IMR-90 (cell line): ENCODE measurements at regions not wholly inside any gene's neighbourhood (a gene's known extent, or its start where the extent isn't known, plus 50 kb on each side); places are given as distances from the start of the nearest gene placed in this dataset.

Experiments
- ATAC-seq: fragments of 200-7000 bp; cut with Tn5 transposase; 2 replicates; pipeline ENCODE4 v1.9.1; 2020; ENCODE audit warnings: low read depth, mild to moderate bottlenecking, moderate library complexity
- BruUV-seq: library from RNA; stranded (reverse); fragments of 400-500 nt; replicated peaks from 2 replicates; lab custom pipeline; 2021; lab: Mats Ljungman, UMichigan
- CTCF ChIA-PET: fragments of 300-600 bp; formaldehyde crosslinking; extraction: SDS; loops from one replicate; lab custom pipeline; 2021; ENCODE audit warnings: antibody characterized with exemption; lab: Yijun Ruan, JAX
- POLR2A ChIA-PET: fragments of 300-600 bp; sonication (Branson Sonifier 250); formaldehyde crosslinking; loops from one replicate; lab custom pipeline; 2022; ENCODE audit warnings: antibody characterized with exemption; ENCODE audit not compliant: unreplicated experiment; lab: Charles Lee
- DNase-seq: peaks from one replicate; pipeline ENCODE4 v3.0.0; 2013
- H2AFZ ChIP-seq: replicated peaks from 2 replicates; pipeline ENCODE3; 2013; ENCODE audit warnings: low read length, mild to moderate bottlenecking; ENCODE audit not compliant: poor library complexity
- H2AK5ac ChIP-seq: 2 replicates; pipeline ENCODE4 v1.6.1; 2013; ENCODE audit warnings: low read depth, low read length, inconsistent platforms
- H2AK9ac ChIP-seq: replicated peaks from 2 replicates; pipeline ENCODE3; 2013; ENCODE audit warnings: mild to moderate bottlenecking, low read depth, low read length, moderate library complexity; ENCODE audit not compliant: poor library complexity
- H2BK120ac ChIP-seq: 2 replicates; pipeline ENCODE4 v1.6.1; 2013; ENCODE audit warnings: low read depth, low read length, inconsistent platforms
- H2BK15ac ChIP-seq: 3 replicates; pipeline ENCODE4 v1.6.1; 2013; ENCODE audit warnings: low read depth, low read length, inconsistent platforms
- H2BK20ac ChIP-seq: 2 replicates; pipeline ENCODE4 v1.6.1; 2013; ENCODE audit warnings: low read depth, mild to moderate bottlenecking, inconsistent platforms, low read length, moderate library complexity
- H2BK5ac ChIP-seq: 2 replicates; pipeline ENCODE4 v1.6.1; 2013; ENCODE audit warnings: mild to moderate bottlenecking, low read depth, low read length, inconsistent platforms; ENCODE audit not compliant: poor library complexity, severe bottlenecking
- H3K14ac ChIP-seq: replicated peaks from 2 replicates; pipeline ENCODE4 v1.6.1; 2013; ENCODE audit warnings: low read depth, low read length, inconsistent platforms
- H3K18ac ChIP-seq: 2 replicates; pipeline ENCODE4 v1.6.1; 2013; ENCODE audit warnings: low read depth, low read length, control low read depth
- H3K23ac ChIP-seq: 2 replicates; pipeline ENCODE4 v1.6.1; 2013; ENCODE audit warnings: low read depth, low read length, inconsistent platforms
- H3K27ac ChIP-seq: 2 replicates; pipeline ENCODE4 v1.5.1; 2013; ENCODE audit warnings: mild to moderate bottlenecking, control low read depth, low read length; ENCODE audit not compliant: insufficient read depth
- H3K27me3 ChIP-seq: 2 replicates; pipeline ENCODE4 v1.6.1; 2013; ENCODE audit warnings: low read length; ENCODE audit not compliant: control insufficient read depth, insufficient read depth
- H3K36me3 ChIP-seq: 2 replicates; pipeline ENCODE4 v1.6.1; 2013; ENCODE audit warnings: low read length, mixed read lengths; ENCODE audit not compliant: control insufficient read depth, insufficient read depth
- H3K4ac ChIP-seq: 2 replicates; pipeline ENCODE4 v1.6.1; 2013; ENCODE audit warnings: low read depth, low read length, inconsistent platforms
- H3K4me1 ChIP-seq: 2 replicates; pipeline ENCODE4 v1.6.1; 2013; ENCODE audit warnings: low read length, mixed read lengths; ENCODE audit not compliant: control insufficient read depth, insufficient read depth
- H3K4me2 ChIP-seq: 2 replicates; pipeline ENCODE4 v1.6.1; 2013; ENCODE audit warnings: low read depth, mild to moderate bottlenecking, control low read depth, low read length, moderate library complexity
- H3K4me3 ChIP-seq: 2 replicates; pipeline ENCODE4 v1.5.1; 2013; ENCODE audit warnings: low read depth, mild to moderate bottlenecking, control low read depth, low read length, moderate library complexity; ENCODE audit not compliant: insufficient read depth
- H3K56ac ChIP-seq: 2 replicates; pipeline ENCODE4 v1.6.1; 2013; ENCODE audit warnings: low read length, inconsistent platforms; ENCODE audit not compliant: insufficient read depth; ENCODE audit errors: extremely low read depth
- H3K79me1 ChIP-seq, 2 experiments: 2 replicates each; pipeline ENCODE4 v1.6.1; 2013; ENCODE audit warnings: low read length in 2 of 2, inconsistent platforms in 1 of 2, low read depth in 1 of 2
- H3K9ac ChIP-seq: 2 replicates; pipeline ENCODE4 v1.6.1; 2013; ENCODE audit warnings: low read depth, low read length, control low read depth
- H3K9me1 ChIP-seq: 2 replicates; pipeline ENCODE4 v1.6.1; 2013; ENCODE audit warnings: low read length, inconsistent platforms; ENCODE audit not compliant: insufficient read depth
- H3K9me3 ChIP-seq: 2 replicates; pipeline ENCODE4 v1.6.1; 2013; ENCODE audit warnings: low read length; ENCODE audit not compliant: control insufficient read depth, insufficient read depth
- H4K20me1 ChIP-seq: 2 replicates; pipeline ENCODE4 v1.6.1; 2013; ENCODE audit warnings: low read length, inconsistent platforms; ENCODE audit not compliant: insufficient read depth
- H4K5ac ChIP-seq: 2 replicates; pipeline ENCODE4 v1.6.1; 2013; ENCODE audit warnings: mild to moderate bottlenecking, low read depth, low read length, control low read depth
- H4K8ac ChIP-seq, 2 experiments: 2 replicates each; pipeline ENCODE4 v1.6.1; 2013; ENCODE audit warnings: low read depth in 2 of 2, low read length in 2 of 2, control low read depth in 1 of 2, inconsistent platforms in 1 of 2
- H4K91ac ChIP-seq: 2 replicates; pipeline ENCODE4 v1.6.1; 2013; ENCODE audit warnings: low read depth, low read length, inconsistent platforms; ENCODE audit not compliant: insufficient read depth
- BHLHE40 ChIP-seq: fragments of 150-350 bp; IDR thresholded peaks from 2 replicates; pipeline ENCODE4 v1.6.1; 2016; ENCODE audit warnings: mild to moderate bottlenecking, low read depth, low read length
- CHD1 ChIP-seq: IDR thresholded peaks from 2 replicates; pipeline ENCODE4 v1.6.1; 2012; ENCODE audit warnings: low read depth, low read length, improper control_type of control experiment
- CTCF ChIP-seq: conservative IDR thresholded peaks from 2 replicates; pipeline ENCODE4 v1.5.1; 2012; ENCODE audit warnings: mild to moderate bottlenecking, low read depth, low read length, improper control_type of control experiment
- ELK1 ChIP-seq: fragments of 150-350 bp; IDR thresholded peaks from 2 replicates; pipeline ENCODE4 v1.6.1; 2016; ENCODE audit warnings: low read depth, mild to moderate bottlenecking, low read length, moderate library complexity, borderline replicate concordance
- FOS ChIP-seq: fragments of 150-350 bp; IDR thresholded peaks from 2 replicates; pipeline ENCODE4 v1.6.1; 2016; ENCODE audit warnings: low read depth, low read length
- MAFK ChIP-seq: IDR thresholded peaks from 2 replicates; pipeline ENCODE4 v1.6.1; 2012; ENCODE audit warnings: low read depth, low read length, improper control_type of control experiment
- MAZ ChIP-seq: IDR thresholded peaks from 2 replicates; pipeline ENCODE4 v1.6.1; 2012; ENCODE audit warnings: low read depth, mild to moderate bottlenecking, low read length, improper control_type of control experiment, moderate library complexity, borderline replicate concordance
- MXI1 ChIP-seq: IDR thresholded peaks from 2 replicates; pipeline ENCODE4 v1.6.1; 2012; ENCODE audit warnings: low read depth, mild to moderate bottlenecking, low read length, moderate library complexity, borderline replicate concordance
- POLR2A ChIP-seq: IDR thresholded peaks from 2 replicates; pipeline ENCODE4 v1.6.1; 2012; ENCODE audit warnings: mild to moderate bottlenecking, low read depth, low read length
- SMC3 ChIP-seq: fragments of 150-350 bp; IDR thresholded peaks from 2 replicates; pipeline ENCODE4 v1.6.1; 2016; ENCODE audit warnings: low read depth, mild to moderate bottlenecking, antibody characterized with exemption, low read length, moderate library complexity
- USF2 ChIP-seq: fragments of 150-350 bp; IDR thresholded peaks from 2 replicates; pipeline ENCODE4 v1.6.1; 2017; ENCODE audit warnings: mild to moderate bottlenecking, antibody characterized with exemption, low read length, low read depth
- WGBS, 2 experiments: methylation state at CpG; one replicate each; pipeline versions ENCODE4 v1.1.5 to v1.1.7; 2013; ENCODE audit warnings: missing lambda C conversion rate in 2 of 2; ENCODE audit not compliant: insufficient read length in 1 of 2; ENCODE audit errors: extremely low coverage in 2 of 2; 5-methylcytosine and 5-hydroxymethylcytosine counted together
- dilution Hi-C: fragments of 300-500 bp; cut with HindIII; formaldehyde crosslinking; loops from one replicate; pipeline ENCODE4 v1.14.3; 2018; ENCODE audit warnings: low sequenced_read_pairs; ENCODE audit not compliant: unreplicated experiment
- in situ Hi-C: fragments of 300-500 bp; cut with MboI; formaldehyde crosslinking; loops from 3 replicates; pipeline ENCODE4 v1.14.3; 2019; ENCODE audit warnings: low sequenced_read_pairs, inconsistent platforms, mixed read lengths
- intact Hi-C: fragments of 100-400 bp; cut with micrococcal nuclease; formaldehyde crosslinking; loops from 2 replicates; pipeline ENCODE4 v1.10.0; 2022

GRCh38 chr3:3241596-3241995, 62.1 kb upstream of the CRBN start:
- Histone ChIP-seq H2AK5ac (no peak overlapping the region), H2AFZ (no peak overlapping the region), H3K27me3 (no peaks in the 10 kb centered on the region), H3K79me1 (no peaks in the 10 kb centered on the region), H3K56ac (no peak overlapping the region), H3K4me2 (no peak overlapping the region), H4K91ac (no peak overlapping the region), H3K4me1 (no peaks in the 10 kb centered on the region), H4K5ac (no peak overlapping the region), H2BK20ac (no peak overlapping the region), H3K9ac (no peak overlapping the region), H2BK15ac (no peak overlapping the region), H3K36me3 (no peaks in the 10 kb centered on the region), H3K9me3 (peaks cover 15% of the 10 kb centered on the region), H2BK120ac (no peak overlapping the region), H4K20me1 (no peaks in the 10 kb centered on the region), H3K23ac (no peak overlapping the region), H3K9me1 (no peaks in the 10 kb centered on the region), H3K4ac (no peak overlapping the region), H3K4me3 (no peak overlapping the region), H4K8ac (no peak overlapping the region), H3K27ac (no peak overlapping the region), H2BK5ac (no peak overlapping the region), H3K14ac (no peak overlapping the region), H3K18ac (no peak overlapping the region), H2AK9ac (no peak overlapping the region)
- TF ChIP-seq USF2 (no peak), ELK1 (no peak), CTCF (no peak), MAZ (no peak), FOS (no peak), MXI1 (no peak), CHD1 (no peak), SMC3 (no peak), POLR2A (no peak), MAFK (no peak), BHLHE40 (no peak)
- in situ Hi-C loops: no loop called here
- dilution Hi-C loops: no loop called here
- DNase-seq (no peak), ATAC-seq (no peak)
- ChIA-PET CTCF (interaction anchor here (0.5 kb wide), 1 partner anchor 485 kb away, joined by 3 read pairs; no protein-coding TSS in a partner anchor), POLR2A (no interaction called here)
- BruUV-seq: no TSS peak
- no CpG with 5 or more reads among the region's 4 CpGs for WGBS, 2 experiments
- intact Hi-C loops: no loop called here
